ENCODE measurements at regions not wholly inside any gene's neighbourhood (a gene's known extent, or its start where the extent isn't known, plus 50 kb on each side); places are given as distances from the start of the nearest gene placed in this dataset.

- H3K4me3 ChIP-seq, result no peak overlapping the region
- no peak overlapping the region for H2AFZ ChIP-seq
- no peak for DNase-seq (ENCODE audit: low spot score)
- no peaks in the 10 kb centered on the region for H3K79me2 ChIP-seq
- peaks cover 5% of the 10 kb centered on the region for H3K4me1 ChIP-seq (ENCODE audit: insufficient read depth)
- 77% methylated on average over 6 of the region's 6 CpGs for WGBS (ENCODE audit: low lambda C conversion rate, missing lambda C conversion rate)
- no peak overlapping the region for H3K27ac ChIP-seq
- no peaks in the 10 kb centered on the region for H3K36me3 ChIP-seq (replicated peaks; ENCODE audit: insufficient read depth, low read depth)
- no peaks in the 10 kb centered on the region for H3K9me3 ChIP-seq (ENCODE audit: low read depth)
- TF ChIP-seq CTCF (IDR thresholded peaks at IDR 0.05; ENCODE audit: poor library complexity) (no peak), EZH2phosphoT487 (IDR thresholded peaks at IDR 0.05; ENCODE audit: low read depth, severe bottlenecking, unreplicated experiment) (no peak), EZH2 (IDR thresholded peaks at IDR 0.05; ENCODE audit: borderline replicate concordance) (no peak)
- no peaks in the 10 kb centered on the region for H3K27me3 ChIP-seq
- H4K20me1 ChIP-seq (ENCODE audit: insufficient read depth, poor library complexity, severe bottlenecking), result no peaks in the 10 kb centered on the region
- no peaks in the 10 kb centered on the region for H3K9me2 ChIP-seq (replicated peaks; ENCODE audit: insufficient read depth)
- no peak overlapping the region for H3K4me2 ChIP-seq
Measured at GRCh38 chr5:174550026-174550425, 174.4 kb upstream of the MSX2 start.

GRCh38 chr5:174552428-174552827, 172.0 kb upstream of the MSX2 start:
- no peaks in the 10 kb centered on the region for H3K27me3 ChIP-seq
- no peak overlapping the region for H3K4me3 ChIP-seq
- no peak for DNase-seq (ENCODE audit: low spot score)
- no peaks in the 10 kb centered on the region for H3K9me2 ChIP-seq (replicated peaks; ENCODE audit: insufficient read depth)
- no peaks in the 10 kb centered on the region for H4K20me1 ChIP-seq (ENCODE audit: insufficient read depth, poor library complexity, severe bottlenecking)
- WGBS (ENCODE audit: low lambda C conversion rate, missing lambda C conversion rate), result 86% methylated on average over 8 of the region's 8 CpGs
- peaks cover 5% of the 10 kb centered on the region for H3K4me1 ChIP-seq (ENCODE audit: insufficient read depth)
- H3K79me2 ChIP-seq, result no peaks in the 10 kb centered on the region
- TF ChIP-seq EZH2 (IDR thresholded peaks at IDR 0.05; ENCODE audit: borderline replicate concordance) (no peak), CTCF (IDR thresholded peaks at IDR 0.05; ENCODE audit: poor library complexity) (no peak), EZH2phosphoT487 (IDR thresholded peaks at IDR 0.05; ENCODE audit: low read depth, severe bottlenecking, unreplicated experiment) (no peak)
- no peaks in the 10 kb centered on the region for H3K9me3 ChIP-seq (ENCODE audit: low read depth)
- H2AFZ ChIP-seq, result no peak overlapping the region
- no peak overlapping the region for H3K27ac ChIP-seq
- H3K36me3 ChIP-seq (replicated peaks; ENCODE audit: insufficient read depth, low read depth), result no peaks in the 10 kb centered on the region
- no peak overlapping the region for H3K4me2 ChIP-seq

- no peak overlapping the region for H3K27ac ChIP-seq
- H3K36me3 ChIP-seq (replicated peaks; ENCODE audit: insufficient read depth, low read depth), result no peaks in the 10 kb centered on the region
- WGBS (ENCODE audit: low lambda C conversion rate, missing lambda C conversion rate), result 94% methylated on average over 12 of the region's 12 CpGs
- H3K9me2 ChIP-seq (replicated peaks; ENCODE audit: insufficient read depth), result no peaks in the 10 kb centered on the region
- no peaks in the 10 kb centered on the region for H3K9me3 ChIP-seq (ENCODE audit: low read depth)
- H3K4me1 ChIP-seq (ENCODE audit: insufficient read depth), result no peaks in the 10 kb centered on the region
- no peak for DNase-seq (ENCODE audit: low spot score)
- no peak overlapping the region for H2AFZ ChIP-seq
- H3K79me2 ChIP-seq, result no peaks in the 10 kb centered on the region
- no peaks in the 10 kb centered on the region for H4K20me1 ChIP-seq (ENCODE audit: insufficient read depth, poor library complexity, severe bottlenecking)
- H3K27me3 ChIP-seq, result no peaks in the 10 kb centered on the region
- no peak overlapping the region for H3K4me2 ChIP-seq
- no peak overlapping the region for H3K4me3 ChIP-seq
- no peak for TF ChIP-seq CTCF (IDR thresholded peaks at IDR 0.05; ENCODE audit: poor library complexity)
- no peak for TF ChIP-seq EZH2phosphoT487 (IDR thresholded peaks at IDR 0.05; ENCODE audit: low read depth, severe bottlenecking, unreplicated experiment)
- TF ChIP-seq EZH2 (IDR thresholded peaks at IDR 0.05; ENCODE audit: borderline replicate concordance), result no peak
Measured at GRCh38 chr5:174553556-174553955, 170.8 kb upstream of the MSX2 start.

GRCh38 chr5:174555726-174556125, 168.7 kb upstream of the MSX2 start:
- no peaks in the 10 kb centered on the region for H3K79me2 ChIP-seq
- H3K27ac ChIP-seq, result no peak overlapping the region
- 68% methylated on average over 9 of the region's 9 CpGs for WGBS (ENCODE audit: low lambda C conversion rate, missing lambda C conversion rate)
- H3K9me2 ChIP-seq (replicated peaks; ENCODE audit: insufficient read depth), result no peaks in the 10 kb centered on the region
- TF ChIP-seq EZH2phosphoT487 (IDR thresholded peaks at IDR 0.05; ENCODE audit: low read depth, severe bottlenecking, unreplicated experiment), result no peak
- no peak for TF ChIP-seq EZH2 (IDR thresholded peaks at IDR 0.05; ENCODE audit: borderline replicate concordance)
- no peak for TF ChIP-seq CTCF (IDR thresholded peaks at IDR 0.05; ENCODE audit: poor library complexity)
- no peak overlapping the region for H3K4me2 ChIP-seq
- no peaks in the 10 kb centered on the region for H3K4me1 ChIP-seq (ENCODE audit: insufficient read depth)
- no peaks in the 10 kb centered on the region for H4K20me1 ChIP-seq (ENCODE audit: insufficient read depth, poor library complexity, severe bottlenecking)
- no peaks in the 10 kb centered on the region for H3K27me3 ChIP-seq
- H3K9me3 ChIP-seq (ENCODE audit: low read depth), result no peaks in the 10 kb centered on the region
- DNase-seq (ENCODE audit: low spot score), result no peak
- H3K4me3 ChIP-seq, result no peak overlapping the region
- H2AFZ ChIP-seq, result no peak overlapping the region
- H3K36me3 ChIP-seq (replicated peaks; ENCODE audit: insufficient read depth, low read depth), result no peaks in the 10 kb centered on the region
